Skeletal muscle satellite cell (primary cell): ENCODE measurements at regions not wholly inside any gene's neighbourhood (a gene's known extent, or its start where the extent isn't known, plus 50 kb on each side); places are given as distances from the start of the nearest gene placed in this dataset.

Experiments used
- H3K27me3 ChIP-seq: 2 replicates; pipeline ENCODE4 v1.7.0; 2013; ENCODE audit warnings: low read length; ENCODE audit not compliant: control insufficient read depth, insufficient read depth
- H3K36me3 ChIP-seq: 2 replicates; pipeline ENCODE4 v1.7.0; 2013; ENCODE audit warnings: mild to moderate bottlenecking, control low read depth, low read length; ENCODE audit not compliant: insufficient read depth
- H3K4me1 ChIP-seq: 2 replicates; pipeline ENCODE4 v1.7.0; 2013; ENCODE audit warnings: low read length; ENCODE audit not compliant: control insufficient read depth, insufficient read depth
- H3K4me2 ChIP-seq: 2 replicates; pipeline ENCODE4 v1.7.0; 2013; ENCODE audit warnings: mild to moderate bottlenecking, low read length
- H3K4me3 ChIP-seq: 2 replicates; pipeline ENCODE4 v1.7.0; 2013; ENCODE audit warnings: low read length
- H3K9ac ChIP-seq: 2 replicates; pipeline ENCODE4 v1.7.0; 2013; ENCODE audit warnings: mild to moderate bottlenecking, low read depth, low read length, moderate library complexity
- H3K9me3 ChIP-seq: replicated peaks from 2 replicates; pipeline ENCODE4 v1.7.0; 2013; ENCODE audit warnings: mild to moderate bottlenecking, control low read depth, low read length

GRCh38 chr2:128384956-128385355 is 66.3 kb upstream of the HS6ST1 start:
- Histone ChIP-seq H3K36me3 (no peaks in the 10 kb centered on the region), H3K9me3 (no peaks in the 10 kb centered on the region), H3K27me3 (no peaks in the 10 kb centered on the region), H3K4me2 (no peak overlapping the region), H3K4me1 (no peaks in the 10 kb centered on the region), H3K4me3 (no peak overlapping the region), H3K9ac (no peak overlapping the region)

DNA sequence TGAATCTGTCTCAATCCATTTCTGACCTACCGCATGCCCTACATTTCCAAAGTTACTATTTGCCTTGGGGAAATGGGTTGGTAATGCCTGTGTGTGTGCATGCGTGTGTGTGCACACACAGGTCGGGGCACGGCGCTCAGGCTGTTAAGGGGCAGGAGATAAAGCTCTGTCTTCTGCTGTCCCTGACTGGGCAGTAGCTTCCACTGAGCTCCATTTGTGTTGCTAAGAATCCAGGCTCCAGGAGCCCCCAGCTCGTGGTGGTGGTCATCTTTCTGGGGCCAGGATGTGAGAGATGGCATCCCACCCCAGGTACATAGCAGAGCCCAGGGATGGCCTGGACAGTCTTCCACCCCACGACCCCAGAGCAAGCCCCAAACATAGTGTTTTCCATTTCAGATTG is 66.7 kb upstream of the HS6ST1 start:
- no peaks in the 10 kb centered on the region for H3K36me3 ChIP-seq
- H3K4me1 ChIP-seq: no peaks in the 10 kb centered on the region
- H3K27me3 ChIP-seq: no peaks in the 10 kb centered on the region
- H3K9me3 ChIP-seq: no peaks in the 10 kb centered on the region
- H3K4me3 ChIP-seq: no peak overlapping the region
- H3K4me2 ChIP-seq: no peak overlapping the region
- H3K9ac ChIP-seq: no peak overlapping the region

GRCh38 chr2:128386066-128386465 is 67.4 kb upstream of the HS6ST1 start:
- Histone ChIP-seq H3K4me2 (no peak overlapping the region), H3K4me1 (no peaks in the 10 kb centered on the region), H3K9ac (no peak overlapping the region), H3K36me3 (no peaks in the 10 kb centered on the region), H3K4me3 (no peak overlapping the region), H3K27me3 (no peaks in the 10 kb centered on the region), H3K9me3 (no peaks in the 10 kb centered on the region)

- Histone ChIP-seq H3K4me1 (no peaks in the 10 kb centered on the region), H3K27me3 (no peaks in the 10 kb centered on the region)
Measured at GRCh38 chr2:128388499-128388941, 69.9 kb upstream of the HS6ST1 start.

GRCh38 chr2:128389388-128390086 is 70.9 kb upstream of the HS6ST1 start:
- no peaks in the 10 kb centered on the region for H3K9me3 ChIP-seq

More at GRCh38 chr2:128388499-128388941, 69.9 kb upstream of the HS6ST1 start:
- H3K4me3 ChIP-seq: no peak overlapping the region
- no peak overlapping the region for H3K9ac ChIP-seq
- no peaks in the 10 kb centered on the region for H3K36me3 ChIP-seq
- H3K9me3 ChIP-seq: no peaks in the 10 kb centered on the region
- no peak overlapping the region for H3K4me2 ChIP-seq

DNA sequence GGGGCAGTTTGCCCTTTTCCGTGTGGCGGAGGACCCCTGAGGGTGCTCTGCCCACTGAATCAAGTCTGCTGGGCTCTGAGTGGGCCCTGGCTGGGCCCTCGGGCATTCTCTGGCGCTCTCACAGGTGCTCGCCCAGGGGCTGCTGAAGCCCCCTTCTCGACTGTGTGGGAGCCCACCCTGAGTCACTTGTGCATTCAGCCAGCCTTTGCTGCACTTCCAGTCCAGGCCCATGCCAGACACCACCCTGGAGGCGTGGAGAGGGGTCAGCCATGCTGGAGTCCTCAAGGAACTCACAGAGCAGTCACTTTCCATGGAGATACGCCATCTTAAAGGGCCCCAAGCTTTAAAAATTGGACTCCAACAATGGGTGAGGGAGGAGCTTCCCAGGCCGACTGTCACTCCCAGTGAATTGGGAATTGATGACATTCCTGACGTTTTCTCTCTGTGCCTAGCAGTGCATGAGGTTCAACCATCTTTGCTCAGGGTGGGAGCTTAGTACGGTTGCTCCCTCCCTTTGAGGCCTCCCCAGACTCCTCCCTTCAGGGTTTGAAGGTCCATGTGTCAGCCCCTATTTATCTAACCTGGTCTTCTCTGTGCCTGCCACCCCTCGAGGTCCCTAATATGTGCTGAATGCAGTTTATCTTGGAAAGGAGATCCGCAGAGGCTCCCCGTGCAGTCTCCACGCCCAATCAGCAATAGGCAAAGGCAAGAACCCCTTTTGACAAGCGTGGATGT is 71.8 kb upstream of the HS6ST1 start:
- Histone ChIP-seq H3K27me3 (no peaks in the 10 kb centered on the region), H3K9me3 (no peaks in the 10 kb centered on the region), H3K4me2 (no peak overlapping the region), H3K36me3 (no peaks in the 10 kb centered on the region), H3K4me3 (no peak overlapping the region), H3K4me1 (no peaks in the 10 kb centered on the region), H3K9ac (no peak overlapping the region)

More at GRCh38 chr2:128389388-128390086, 70.9 kb upstream of the HS6ST1 start:
- Histone ChIP-seq H3K4me2 (no peak overlapping the region), H3K4me1 (no peaks in the 10 kb centered on the region), H3K4me3 (no peak overlapping the region), H3K36me3 (no peaks in the 10 kb centered on the region), H3K9ac (no peak overlapping the region), H3K27me3 (no peaks in the 10 kb centered on the region)

GRCh38 chr2:128390991-128391630 is 72.4 kb upstream of the HS6ST1 start:
- Histone ChIP-seq H3K36me3 (no peaks in the 10 kb centered on the region), H3K9ac (no peak overlapping the region), H3K4me1 (no peaks in the 10 kb centered on the region), H3K27me3 (no peaks in the 10 kb centered on the region), H3K4me2 (no peak overlapping the region), H3K4me3 (no peak overlapping the region), H3K9me3 (no peaks in the 10 kb centered on the region)

- Histone ChIP-seq H3K4me1 (no peaks in the 10 kb centered on the region), H3K4me2 (no peak overlapping the region), H3K36me3 (no peaks in the 10 kb centered on the region), H3K4me3 (no peak overlapping the region), H3K9me3 (no peaks in the 10 kb centered on the region), H3K27me3 (no peaks in the 10 kb centered on the region), H3K9ac (no peak overlapping the region)
Measured at GRCh38 chr2:128391679-128392078, 73.0 kb upstream of the HS6ST1 start.

DNA sequence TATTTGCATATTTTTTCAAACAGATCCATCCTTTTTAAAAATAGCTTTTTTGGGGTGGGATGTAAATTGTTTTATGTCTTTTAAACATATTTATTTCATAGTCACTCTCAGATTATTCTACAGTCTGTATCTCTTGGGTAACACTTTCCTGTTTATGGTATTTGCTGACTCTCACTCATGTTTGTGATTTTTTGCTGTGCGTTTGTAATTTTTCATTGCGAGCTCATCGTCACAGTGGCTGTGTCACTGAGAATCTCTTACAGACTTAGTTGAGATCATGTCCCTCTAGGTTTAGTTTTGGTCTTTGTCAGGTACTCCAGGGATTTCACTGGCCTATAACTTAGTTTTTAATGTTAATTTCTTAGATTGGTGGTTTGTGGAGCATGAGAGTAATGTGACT is 73.5 kb upstream of the HS6ST1 start:
- Histone ChIP-seq H3K9me3 (no peaks in the 10 kb centered on the region), H3K9ac (no peak overlapping the region), H3K4me3 (no peak overlapping the region), H3K4me2 (no peak overlapping the region), H3K27me3 (no peaks in the 10 kb centered on the region), H3K36me3 (no peaks in the 10 kb centered on the region), H3K4me1 (no peaks in the 10 kb centered on the region)

DNA sequence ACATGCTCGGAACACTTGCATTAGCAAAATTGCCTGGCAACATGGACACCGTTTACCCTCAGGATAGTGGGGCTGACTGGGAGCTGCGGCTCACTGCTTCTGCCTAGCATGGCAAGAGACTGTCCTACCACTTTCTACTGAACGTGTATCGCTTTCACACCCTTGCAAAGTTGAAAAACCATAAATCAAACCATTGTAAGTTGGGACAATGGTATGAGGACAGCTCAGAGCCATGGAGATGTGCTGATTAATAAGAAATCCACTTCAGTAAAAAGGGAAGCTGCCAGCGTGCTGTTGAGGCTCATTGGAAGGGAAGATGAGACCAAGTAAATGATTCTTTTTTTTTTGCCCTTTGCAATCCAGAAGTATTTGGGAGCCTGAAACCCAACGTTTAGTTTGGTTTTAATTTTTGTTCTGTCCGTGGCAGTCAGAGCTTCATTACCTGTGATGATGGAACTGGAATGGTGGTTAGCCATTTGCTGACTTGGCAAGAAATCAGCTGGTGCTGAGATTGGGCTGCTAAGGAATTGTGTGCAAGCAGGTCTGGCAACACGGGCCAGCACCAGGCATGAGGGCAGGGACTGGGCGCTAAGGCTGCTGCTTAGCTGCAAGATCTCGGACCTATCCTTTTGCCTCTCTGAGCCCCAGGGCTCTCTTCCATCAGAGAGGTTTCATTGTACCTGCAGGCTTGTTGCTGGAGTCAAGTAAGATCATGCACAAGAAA is 75.5 kb upstream of the HS6ST1 start:
- no peak overlapping the region for H3K9ac ChIP-seq
- H3K4me2 ChIP-seq: no peak overlapping the region
- H3K9me3 ChIP-seq: no peaks in the 10 kb centered on the region
- no peaks in the 10 kb centered on the region for H3K36me3 ChIP-seq
- H3K4me1 ChIP-seq: no peaks in the 10 kb centered on the region
- H3K27me3 ChIP-seq: no peaks in the 10 kb centered on the region
- no peak overlapping the region for H3K4me3 ChIP-seq

DNA sequence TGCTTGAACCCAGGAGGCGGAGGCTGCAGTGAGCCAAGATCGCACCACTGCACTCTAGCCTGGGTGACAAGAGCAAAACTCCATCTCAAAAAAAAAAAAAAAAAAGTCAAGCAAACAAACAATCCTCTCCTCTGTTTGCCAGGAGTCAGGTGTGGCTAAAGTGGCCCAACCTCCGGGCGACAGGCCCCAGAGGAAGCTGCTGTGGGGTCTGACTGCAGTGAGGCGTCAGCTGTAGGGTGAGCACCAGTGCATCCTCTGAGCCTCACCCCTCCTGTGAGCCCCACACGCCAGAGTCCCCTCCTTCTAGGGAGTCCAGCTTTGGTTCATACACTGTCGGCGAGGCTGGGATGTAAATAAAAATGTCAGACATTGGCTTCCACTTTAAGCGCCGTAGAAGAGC is 76.5 kb upstream of the HS6ST1 start:
- no peak overlapping the region for H3K4me3 ChIP-seq
- no peak overlapping the region for H3K4me2 ChIP-seq
- no peaks in the 10 kb centered on the region for H3K9me3 ChIP-seq
- no peak overlapping the region for H3K9ac ChIP-seq
- no peaks in the 10 kb centered on the region for H3K27me3 ChIP-seq
- H3K4me1 ChIP-seq: no peaks in the 10 kb centered on the region
- H3K36me3 ChIP-seq: no peaks in the 10 kb centered on the region
